ENCODE measurements at regions not wholly inside any gene's neighbourhood (a gene's known extent, or its start where the extent isn't known, plus 50 kb on each side); places are given as distances from the start of the nearest gene placed in this dataset.

DNA sequence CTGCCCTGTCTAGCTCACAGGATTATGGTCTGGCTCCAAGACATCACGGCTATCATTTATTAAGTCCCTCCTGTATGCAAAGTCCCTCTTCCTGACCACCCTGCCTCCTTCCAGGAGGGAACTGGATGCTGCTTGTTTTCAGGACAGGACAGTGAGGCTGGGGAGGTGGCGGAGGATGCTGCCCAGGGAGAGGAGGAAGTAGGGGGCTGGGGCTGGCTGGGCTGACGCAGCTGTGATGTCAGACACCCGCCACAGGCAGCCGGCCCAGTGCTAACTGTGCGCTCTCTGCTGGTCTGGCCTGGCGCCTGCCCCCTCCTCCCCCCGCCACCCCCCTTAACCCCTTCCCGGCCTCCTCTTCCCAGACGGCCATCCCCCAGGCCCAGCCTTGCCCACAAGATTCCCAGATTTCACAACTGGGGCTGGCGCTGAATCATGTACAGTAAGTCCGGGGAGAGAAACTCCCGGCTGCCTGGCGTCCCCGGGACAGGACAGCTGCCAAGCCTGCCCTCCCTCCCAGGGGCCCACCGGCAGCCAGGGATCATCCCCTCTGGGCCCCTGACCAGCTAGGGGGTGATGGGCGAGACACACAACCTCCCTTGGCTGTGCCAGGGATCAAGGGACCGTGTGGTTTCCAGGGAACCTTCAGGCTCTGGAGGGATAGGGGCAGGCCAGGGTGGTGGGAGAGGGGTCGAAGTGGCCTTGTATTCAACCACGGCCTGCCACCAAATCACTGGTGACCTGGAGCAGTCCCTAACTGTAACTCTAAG lies 118.1 kb downstream of the CEBPB start:
- H3K4me1 ChIP-seq (ENCODE audit: control insufficient read depth, insufficient read depth, low read length): peaks cover 72% of the 10 kb centered on the region

DNA sequence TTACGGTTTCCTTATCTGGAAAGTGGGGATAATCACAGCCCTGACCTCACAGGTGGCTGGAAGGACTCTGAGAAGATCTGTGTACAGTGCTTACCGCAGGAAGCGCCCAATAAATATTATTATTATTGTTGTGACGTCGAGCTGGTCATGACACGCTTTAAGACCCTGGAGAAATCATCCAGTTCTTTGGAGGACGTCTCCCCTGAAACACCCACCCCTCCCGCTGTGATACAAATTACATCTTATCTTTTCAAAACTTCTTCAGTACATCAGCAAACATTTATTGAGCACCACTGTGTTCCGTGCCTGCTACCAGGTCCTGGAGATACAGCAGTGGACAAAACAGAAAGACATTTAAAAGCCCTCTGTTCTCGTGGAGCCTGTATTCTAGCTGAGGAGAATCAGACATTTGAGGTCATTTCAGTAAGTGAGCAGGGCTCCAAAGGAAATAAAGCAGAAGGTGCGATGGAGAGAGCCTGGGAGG lies 118.7 kb downstream of the CEBPB start:
- Histone ChIP-seq H3K36me3 (ENCODE audit: control insufficient read depth, insufficient read depth, low read length, severe bottlenecking) (no peaks in the 10 kb centered on the region), H3K9ac (ENCODE audit: low read length) (peak overlapping the region; percentile 61), H3K4me3 (ENCODE audit: low read length) (no peak overlapping the region), H3K9me3 (ENCODE audit: control insufficient read depth, low read length) (no peaks in the 10 kb centered on the region), H3K4me1 (ENCODE audit: control insufficient read depth, insufficient read depth, low read length) (peaks cover 65% of the 10 kb centered on the region), H3K27me3 (replicated peaks; ENCODE audit: control insufficient read depth, insufficient read depth, low read length) (no peaks in the 10 kb centered on the region)
- no peak for DNase-seq (ENCODE audit: low read depth)

More for the DNA sequence above, 118.1 kb downstream of the CEBPB start:
- DNase-seq (ENCODE audit: low read depth): peak; percentile 98
- Histone ChIP-seq H3K4me3 (ENCODE audit: low read length) (peak overlapping the region; percentile 52), H3K36me3 (ENCODE audit: control insufficient read depth, insufficient read depth, low read length, severe bottlenecking) (no peaks in the 10 kb centered on the region), H3K27me3 (replicated peaks; ENCODE audit: control insufficient read depth, insufficient read depth, low read length) (no peaks in the 10 kb centered on the region), H3K9ac (ENCODE audit: low read length) (peak overlapping the region; percentile 77), H3K9me3 (ENCODE audit: control insufficient read depth, low read length) (no peaks in the 10 kb centered on the region)

DNA sequence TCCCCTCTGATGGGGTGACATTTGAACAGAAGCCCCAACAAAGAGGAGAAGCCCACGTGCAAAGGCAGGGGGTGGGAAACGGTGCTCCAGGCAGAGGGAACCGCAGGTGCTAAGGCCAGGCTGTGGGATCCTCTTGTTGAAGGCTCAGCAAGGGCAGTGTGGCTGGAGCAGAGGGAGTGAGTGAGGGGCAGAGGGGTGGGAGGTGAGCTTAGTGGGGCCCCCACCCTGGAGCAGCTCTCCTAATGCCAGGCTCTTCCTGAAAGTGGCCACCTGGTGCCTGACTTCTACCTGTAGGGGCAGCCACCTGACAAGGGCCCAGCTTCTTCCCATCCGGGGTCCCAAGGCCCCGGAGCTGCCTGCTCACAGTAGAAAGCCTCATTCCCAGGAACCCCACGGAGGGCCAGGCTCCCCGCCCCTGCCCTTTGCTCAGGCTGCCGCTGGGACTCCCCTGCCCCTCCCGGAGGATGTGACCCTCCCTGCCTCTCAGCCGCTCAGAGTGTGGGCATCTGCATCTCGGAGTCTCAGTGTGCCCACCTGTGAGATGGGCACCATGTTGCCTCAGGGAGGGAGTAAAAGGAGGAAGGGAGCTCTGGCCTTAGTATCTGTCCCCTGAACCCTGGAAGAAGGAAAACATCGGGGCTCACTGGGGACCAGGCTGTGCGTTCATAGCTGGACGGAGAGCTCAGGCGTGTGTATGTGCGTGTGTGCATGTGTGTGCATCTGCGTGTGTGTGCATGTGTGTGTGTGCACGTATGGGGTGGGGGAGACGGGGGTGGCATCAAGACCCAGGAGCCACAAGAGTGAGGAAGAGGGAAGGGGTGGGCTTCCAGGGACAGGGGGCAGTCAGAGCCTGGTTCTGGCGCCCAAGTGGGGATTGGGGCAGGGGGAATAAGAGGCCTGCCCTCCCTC lies 119.4 kb downstream of the CEBPB start:
- Histone ChIP-seq H3K9ac (ENCODE audit: low read length) (peak overlapping the region; percentile 61), H3K27me3 (replicated peaks; ENCODE audit: control insufficient read depth, insufficient read depth, low read length) (no peaks in the 10 kb centered on the region), H3K4me1 (ENCODE audit: control insufficient read depth, insufficient read depth, low read length) (peaks cover 59% of the 10 kb centered on the region), H3K9me3 (ENCODE audit: control insufficient read depth, low read length) (no peaks in the 10 kb centered on the region), H3K4me3 (ENCODE audit: low read length) (no peak overlapping the region), H3K36me3 (ENCODE audit: control insufficient read depth, insufficient read depth, low read length, severe bottlenecking) (no peaks in the 10 kb centered on the region)
- DNase-seq (ENCODE audit: low read depth): no peak

DNA sequence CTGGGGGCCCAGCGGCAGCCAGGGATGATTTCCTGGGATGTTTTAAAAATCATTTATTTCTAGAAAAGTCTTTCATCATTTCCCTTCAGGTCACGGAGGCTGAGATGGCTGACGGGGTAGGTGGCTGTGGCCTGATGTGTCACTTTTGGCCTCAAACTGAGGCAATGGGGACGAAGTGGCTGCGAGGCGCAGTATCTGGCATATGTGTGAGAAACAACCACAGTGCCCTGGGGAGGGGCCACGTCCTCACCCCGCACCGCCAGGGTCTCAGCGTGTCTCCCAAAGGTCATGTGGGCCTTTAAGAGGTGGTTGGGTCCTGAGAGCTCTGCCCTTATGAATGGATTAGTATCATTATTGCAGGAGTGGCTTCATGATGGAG lies 120.0 kb downstream of the CEBPB start:
- Histone ChIP-seq H3K36me3 (ENCODE audit: control insufficient read depth, insufficient read depth, low read length, severe bottlenecking) (no peaks in the 10 kb centered on the region), H3K9ac (ENCODE audit: low read length) (no peak overlapping the region), H3K9me3 (ENCODE audit: control insufficient read depth, low read length) (no peaks in the 10 kb centered on the region), H3K4me3 (ENCODE audit: low read length) (no peak overlapping the region), H3K4me1 (ENCODE audit: control insufficient read depth, insufficient read depth, low read length) (peaks cover 54% of the 10 kb centered on the region), H3K27me3 (replicated peaks; ENCODE audit: control insufficient read depth, insufficient read depth, low read length) (no peaks in the 10 kb centered on the region)
- no peak for DNase-seq (ENCODE audit: low read depth)

DNA sequence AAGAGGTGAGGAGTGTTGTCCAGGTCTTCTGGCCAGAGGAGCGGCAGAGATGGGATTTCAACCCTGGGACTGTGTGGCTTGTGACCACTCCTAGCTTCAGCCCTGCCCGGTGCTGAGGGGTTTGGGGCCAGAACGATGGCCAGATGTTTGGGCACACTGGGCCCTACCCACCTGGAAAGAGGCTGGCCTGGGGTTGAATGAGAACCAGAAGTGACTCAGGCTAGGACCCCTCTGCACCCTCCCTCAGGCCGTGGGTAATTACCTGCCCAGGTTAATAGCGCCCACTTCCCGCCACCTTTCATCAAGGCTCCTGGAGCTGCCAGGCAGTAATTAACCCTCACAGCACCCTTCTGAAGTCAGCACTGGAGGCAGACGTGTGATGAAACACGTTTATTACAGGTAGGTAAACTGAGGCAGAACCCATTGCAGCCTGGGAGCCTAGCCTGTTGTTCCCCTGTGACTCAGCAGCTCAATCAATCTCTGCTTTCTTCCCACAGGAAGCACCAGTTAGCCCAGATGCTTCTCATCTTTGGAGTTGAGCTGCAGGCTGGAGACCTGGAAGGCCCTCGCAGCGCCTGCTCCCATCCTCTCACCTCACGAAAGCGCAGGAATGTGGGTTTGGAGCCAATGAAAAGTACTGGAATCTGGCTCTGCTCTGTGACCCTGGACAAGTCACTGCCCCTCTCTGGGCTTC lies 120.8 kb downstream of the CEBPB start:
- DNase-seq (ENCODE audit: low read depth): no peak

DNA sequence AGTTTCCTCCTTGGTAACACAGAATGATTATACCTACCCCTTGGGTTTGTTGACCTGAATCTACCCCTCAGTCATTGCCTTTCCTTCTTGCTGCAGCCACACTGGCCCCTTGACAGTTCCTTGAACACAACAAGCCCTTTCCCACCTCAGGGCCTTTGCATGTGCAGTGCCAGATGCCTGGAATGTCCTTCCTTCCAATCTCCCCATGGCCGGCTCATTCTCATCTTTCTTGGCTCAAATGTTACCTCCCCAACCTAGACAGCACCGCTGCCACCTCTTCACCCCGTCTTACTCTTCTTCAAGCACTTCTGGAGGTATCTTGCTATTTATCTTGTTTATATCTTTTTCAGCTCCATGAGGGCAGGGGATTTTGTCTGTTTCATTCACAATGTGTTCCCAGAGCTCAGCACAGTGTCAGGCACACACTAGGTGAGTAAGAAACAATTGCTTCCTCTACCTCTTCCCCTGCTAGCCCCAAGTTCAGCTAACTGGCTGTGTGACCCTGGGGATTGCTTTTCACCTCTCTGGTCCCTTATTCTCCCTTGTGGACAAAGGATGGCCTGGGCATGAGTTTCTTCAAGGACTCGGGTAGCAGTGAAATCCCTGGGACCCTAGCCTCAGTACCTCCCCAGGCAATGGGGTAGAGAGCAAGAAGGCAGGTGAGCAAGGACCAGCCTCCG lies 121.5 kb downstream of the CEBPB start:
- no peaks in the 10 kb centered on the region for H3K9me3 ChIP-seq (ENCODE audit: control insufficient read depth, low read length)
- DNase-seq (ENCODE audit: low read depth): no peak
- H3K27me3 ChIP-seq (replicated peaks; ENCODE audit: control insufficient read depth, insufficient read depth, low read length): no peaks in the 10 kb centered on the region
- H3K4me3 ChIP-seq (ENCODE audit: low read length): peak overlapping the region; percentile 33
- H3K4me1 ChIP-seq (ENCODE audit: control insufficient read depth, insufficient read depth, low read length): peaks cover 39% of the 10 kb centered on the region
- H3K9ac ChIP-seq (ENCODE audit: low read length): peak overlapping the region; percentile 78
- H3K36me3 ChIP-seq (ENCODE audit: control insufficient read depth, insufficient read depth, low read length, severe bottlenecking): no peaks in the 10 kb centered on the region

More for the DNA sequence above, 120.8 kb downstream of the CEBPB start:
- Histone ChIP-seq H3K9me3 (ENCODE audit: control insufficient read depth, low read length) (no peaks in the 10 kb centered on the region), H3K27me3 (replicated peaks; ENCODE audit: control insufficient read depth, insufficient read depth, low read length) (no peaks in the 10 kb centered on the region), H3K4me1 (ENCODE audit: control insufficient read depth, insufficient read depth, low read length) (peaks cover 46% of the 10 kb centered on the region), H3K4me3 (ENCODE audit: low read length) (no peak overlapping the region), H3K9ac (ENCODE audit: low read length) (peak overlapping the region; percentile 7), H3K36me3 (ENCODE audit: control insufficient read depth, insufficient read depth, low read length, severe bottlenecking) (no peaks in the 10 kb centered on the region)

DNA sequence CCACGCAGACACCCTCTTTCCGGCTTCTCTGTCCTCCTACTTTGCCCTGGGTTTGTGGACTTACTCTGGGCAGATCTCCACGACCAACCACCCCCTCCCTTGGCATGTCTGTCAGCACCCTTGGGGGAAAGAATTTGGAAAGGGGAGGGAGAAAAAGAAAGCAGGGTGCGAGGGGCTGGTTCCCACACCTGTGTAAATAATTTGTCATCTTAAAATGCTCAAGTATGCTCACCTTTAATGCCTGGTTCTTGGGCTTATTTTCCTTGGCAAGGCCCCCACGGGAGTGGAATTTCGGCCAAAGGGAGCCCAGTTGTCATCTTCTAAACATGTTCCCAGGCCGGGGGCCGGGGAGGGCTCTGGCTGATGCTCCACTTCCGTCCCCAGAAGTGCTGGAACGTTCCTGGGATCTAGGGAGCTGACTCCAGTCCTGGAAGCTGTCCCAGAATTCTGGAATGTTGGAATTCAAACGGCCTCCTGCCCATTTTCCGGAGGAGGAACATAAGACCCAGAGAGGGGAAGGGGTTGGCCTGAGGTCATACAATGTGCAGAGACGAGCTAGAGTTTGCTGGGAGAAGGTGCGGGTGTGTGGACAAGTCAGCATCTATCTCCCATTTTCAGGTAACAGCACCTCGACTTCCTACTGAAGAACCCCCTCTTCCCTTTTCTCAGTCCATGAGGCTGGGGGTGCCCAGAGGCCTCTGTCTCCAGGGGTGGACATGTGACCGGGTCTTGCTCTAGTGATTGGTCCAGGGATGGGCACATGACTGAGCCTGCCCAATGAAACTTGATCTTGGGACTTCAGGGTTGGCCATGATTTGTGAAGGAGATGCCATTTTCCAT lies 122.3 kb downstream of the CEBPB start:
- Histone ChIP-seq H3K36me3 (ENCODE audit: control insufficient read depth, insufficient read depth, low read length, severe bottlenecking) (no peaks in the 10 kb centered on the region), H3K4me3 (ENCODE audit: low read length) (peak overlapping the region; percentile 33), H3K4me1 (ENCODE audit: control insufficient read depth, insufficient read depth, low read length) (peaks cover 36% of the 10 kb centered on the region), H3K9me3 (ENCODE audit: control insufficient read depth, low read length) (no peaks in the 10 kb centered on the region), H3K27me3 (replicated peaks; ENCODE audit: control insufficient read depth, insufficient read depth, low read length) (no peaks in the 10 kb centered on the region), H3K9ac (ENCODE audit: low read length) (peak overlapping the region; percentile 78)
- DNase-seq (ENCODE audit: low read depth): peak; percentile 71

DNA sequence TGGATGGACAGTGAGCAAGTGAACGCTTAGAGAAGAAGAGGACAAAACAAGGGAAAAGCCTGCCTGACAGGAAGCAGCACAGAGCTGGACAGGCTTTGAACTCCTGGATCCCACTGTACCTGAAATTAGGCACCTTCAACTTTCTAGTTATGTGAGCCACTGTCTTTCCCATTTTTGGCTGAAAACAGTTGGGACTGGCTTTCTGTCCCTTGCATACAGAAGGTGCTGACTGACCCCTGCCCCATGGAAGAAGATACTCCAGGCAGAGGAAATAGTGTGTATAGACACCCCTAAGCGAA lies 122.8 kb downstream of the CEBPB start:
- H3K9ac ChIP-seq (ENCODE audit: low read length): peak overlapping the region; percentile 50
- no peak for DNase-seq (ENCODE audit: low read depth)

DNA sequence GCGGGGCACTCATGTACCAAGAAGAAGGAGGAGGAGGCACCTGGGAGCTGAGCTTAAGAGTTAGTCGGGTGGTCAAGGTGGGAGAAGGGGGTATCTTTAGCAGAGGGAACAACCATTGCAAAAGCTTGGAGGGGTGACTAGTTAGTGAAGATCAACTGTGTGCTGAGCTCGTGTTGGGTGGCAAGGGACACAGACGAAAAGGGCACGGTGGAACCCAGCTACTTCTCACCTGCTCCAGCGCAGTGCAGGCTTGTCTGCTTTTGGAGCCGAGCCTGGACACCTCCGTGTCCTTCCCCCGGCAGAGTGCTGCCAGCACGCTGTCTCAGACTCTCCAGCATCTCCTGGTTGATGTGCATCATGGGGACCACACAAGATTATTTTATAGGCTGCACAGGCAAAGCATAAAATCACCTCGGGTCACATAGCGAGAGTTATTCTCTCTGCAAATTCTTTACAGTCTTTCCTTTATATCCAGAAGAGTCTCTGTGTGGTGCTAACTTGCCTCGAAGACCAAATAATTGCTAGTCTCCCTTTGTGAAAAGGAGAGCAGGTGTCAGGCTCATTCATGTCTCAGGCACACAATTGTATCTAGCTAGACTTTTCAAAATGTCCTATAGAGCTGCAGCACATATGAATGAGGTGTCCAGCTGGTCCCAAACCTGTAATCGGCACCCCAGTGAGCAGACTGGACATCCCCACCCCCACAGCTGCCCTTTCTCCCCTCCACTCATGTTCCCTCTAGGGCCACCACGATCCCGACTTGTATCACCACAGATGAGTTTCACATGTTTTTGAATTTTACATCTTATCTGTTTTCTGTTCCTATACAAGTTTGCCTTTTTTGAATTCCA lies 123.4 kb downstream of the CEBPB start:
- Histone ChIP-seq H3K4me1 (ENCODE audit: control insufficient read depth, insufficient read depth, low read length) (peaks cover 27% of the 10 kb centered on the region), H3K9me3 (ENCODE audit: control insufficient read depth, low read length) (no peaks in the 10 kb centered on the region), H3K36me3 (ENCODE audit: control insufficient read depth, insufficient read depth, low read length, severe bottlenecking) (no peaks in the 10 kb centered on the region), H3K9ac (ENCODE audit: low read length) (no peak overlapping the region), H3K4me3 (ENCODE audit: low read length) (no peak overlapping the region), H3K27me3 (replicated peaks; ENCODE audit: control insufficient read depth, insufficient read depth, low read length) (no peaks in the 10 kb centered on the region)
- no peak for DNase-seq (ENCODE audit: low read depth)

More for the DNA sequence above, 122.8 kb downstream of the CEBPB start:
- no peaks in the 10 kb centered on the region for H3K9me3 ChIP-seq (ENCODE audit: control insufficient read depth, low read length)
- peaks cover 30% of the 10 kb centered on the region for H3K4me1 ChIP-seq (ENCODE audit: control insufficient read depth, insufficient read depth, low read length)
- no peaks in the 10 kb centered on the region for H3K36me3 ChIP-seq (ENCODE audit: control insufficient read depth, insufficient read depth, low read length, severe bottlenecking)
- no peak overlapping the region for H3K4me3 ChIP-seq (ENCODE audit: low read length)
- no peaks in the 10 kb centered on the region for H3K27me3 ChIP-seq (replicated peaks; ENCODE audit: control insufficient read depth, insufficient read depth, low read length)

Measured in adipocyte (in vitro differentiated cells).